Stimulated activated CD4-positive, alpha-beta T cell treated with anti-CD3 and anti-CD28 coated beads, Interleukin-4, amount 100 ng/mL, for 4 hours (primary cell): ENCODE measurements at regions not wholly inside any gene's neighbourhood (a gene's known extent, or its start where the extent isn't known, plus 50 kb on each side); places are given as distances from the start of the nearest gene placed in this dataset.

Experiments
- DNase-seq, 2 experiments: peaks; one replicate each; pipeline ENCODE4 v3.0.0-alpha.2; 2020

DNA sequence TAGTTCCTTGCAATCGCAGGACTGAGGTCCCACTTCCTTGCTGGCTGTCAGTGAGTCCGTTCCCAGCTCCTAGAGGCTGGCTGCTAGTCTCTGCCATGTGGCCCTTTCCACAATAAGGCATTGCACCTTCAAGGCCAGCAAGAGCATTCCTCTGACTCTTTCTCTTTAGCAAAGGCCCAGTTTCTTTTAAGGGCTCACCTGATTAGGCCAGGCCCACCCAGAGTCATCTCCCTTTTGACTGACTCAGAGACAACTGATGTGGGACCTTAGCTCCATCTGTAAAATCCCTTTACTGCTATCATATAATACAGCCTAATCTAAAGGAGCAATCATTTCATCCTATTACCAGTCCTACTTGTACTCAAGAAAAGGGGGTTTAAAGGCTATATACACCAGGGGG, 278.2 kb downstream of the SLC4A3 start:
- no peak for DNase-seq

DNA sequence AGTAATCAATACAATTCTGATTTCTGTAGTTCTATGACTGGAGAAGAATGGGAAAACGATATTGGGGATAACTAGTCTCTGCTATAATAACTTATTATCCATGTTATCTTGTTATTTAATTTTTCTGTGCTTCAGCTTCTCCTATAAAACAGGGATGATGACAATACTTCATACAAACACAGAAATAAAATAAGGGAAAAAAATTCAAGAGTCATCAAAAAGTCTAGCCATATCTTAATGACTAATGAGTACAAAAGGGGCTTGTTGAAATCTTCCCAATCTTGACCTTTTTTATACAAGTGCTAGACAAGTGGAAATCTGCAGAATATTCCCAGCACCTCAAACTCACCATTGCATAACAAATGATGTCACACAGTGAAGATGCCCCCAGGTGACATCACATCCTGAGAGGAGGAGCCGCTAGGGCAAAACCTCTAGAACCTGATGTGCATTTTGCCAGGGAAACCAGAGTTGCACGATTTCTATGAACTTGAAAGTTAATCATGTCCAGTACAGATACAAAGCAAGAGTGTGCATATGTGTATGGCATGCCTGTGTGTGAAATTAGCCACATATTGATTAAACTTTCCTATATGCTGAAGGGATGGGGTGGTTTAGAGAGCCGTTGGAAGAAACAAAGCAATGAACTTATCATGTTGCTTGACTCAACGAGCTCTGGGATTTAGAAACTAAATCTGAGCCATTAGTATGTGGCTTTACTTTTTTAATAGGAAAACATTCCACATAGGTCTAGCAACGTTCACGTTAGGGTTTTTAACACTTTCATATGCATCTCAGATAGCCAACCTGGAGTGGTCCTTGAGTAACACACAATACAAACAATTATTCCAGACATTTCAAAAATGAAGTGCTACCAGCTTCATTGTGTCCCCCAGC, 278.9 kb downstream of the SLC4A3 start:
- no peak for DNase-seq

DNA sequence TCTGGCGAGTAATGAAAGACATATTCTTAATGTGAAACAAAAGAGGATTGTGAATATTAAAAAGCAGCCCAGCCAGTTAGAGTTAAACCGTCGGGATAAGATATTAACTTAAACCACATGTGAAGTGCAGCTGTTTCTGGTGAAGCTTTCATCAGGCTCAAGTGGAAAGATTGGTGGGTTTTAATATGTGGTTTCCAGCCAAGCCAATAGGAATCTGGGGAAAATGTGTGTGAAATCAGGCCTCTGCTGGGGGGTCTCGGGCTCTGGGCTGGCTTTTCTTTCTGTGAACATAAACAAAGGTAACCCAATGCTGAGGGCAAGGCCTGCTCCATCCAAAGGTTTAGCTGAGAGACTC, 279.6 kb downstream of the SLC4A3 start:
- DNase-seq, result no peak

DNA sequence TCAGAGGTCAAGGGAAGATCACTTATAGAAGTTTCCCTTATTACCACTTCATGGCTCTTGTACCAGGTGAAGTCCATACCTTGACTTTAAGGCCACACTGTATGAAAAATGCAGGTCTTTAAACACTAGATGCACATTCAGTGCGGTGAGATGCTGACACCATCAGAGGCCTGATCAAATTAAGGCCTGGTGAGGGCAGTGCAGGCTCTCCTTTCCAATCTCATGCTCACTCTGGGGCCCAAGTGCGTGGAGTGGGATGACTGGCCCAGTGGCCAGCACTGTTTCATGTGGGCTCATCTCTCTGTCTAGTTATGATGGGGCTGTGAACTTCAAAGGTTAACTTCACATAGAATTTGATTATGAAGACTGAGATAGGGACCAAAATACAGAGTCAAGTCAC, 281.1 kb downstream of the SLC4A3 start:
- DNase-seq, result no peak

DNA sequence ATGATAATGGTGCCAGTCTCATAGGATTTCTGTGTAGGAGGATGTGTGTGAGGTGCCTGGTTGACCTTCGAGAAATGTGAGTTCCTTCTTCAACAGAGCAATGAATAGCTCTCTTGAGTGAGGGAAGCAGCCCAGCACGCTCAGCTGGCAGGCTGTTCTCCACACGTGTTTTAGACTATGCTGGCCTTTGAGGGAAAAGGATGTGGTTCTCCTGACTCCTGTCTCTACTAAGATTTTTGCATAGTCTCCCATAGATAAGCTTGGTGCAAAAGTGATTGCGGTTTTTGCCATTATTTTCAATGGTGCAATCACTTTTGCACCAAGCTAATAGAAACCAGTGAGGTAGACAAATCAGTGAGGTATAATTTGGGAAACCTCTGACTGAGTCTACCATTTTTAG, 284.1 kb downstream of the SLC4A3 start:
- no peak for DNase-seq

DNA sequence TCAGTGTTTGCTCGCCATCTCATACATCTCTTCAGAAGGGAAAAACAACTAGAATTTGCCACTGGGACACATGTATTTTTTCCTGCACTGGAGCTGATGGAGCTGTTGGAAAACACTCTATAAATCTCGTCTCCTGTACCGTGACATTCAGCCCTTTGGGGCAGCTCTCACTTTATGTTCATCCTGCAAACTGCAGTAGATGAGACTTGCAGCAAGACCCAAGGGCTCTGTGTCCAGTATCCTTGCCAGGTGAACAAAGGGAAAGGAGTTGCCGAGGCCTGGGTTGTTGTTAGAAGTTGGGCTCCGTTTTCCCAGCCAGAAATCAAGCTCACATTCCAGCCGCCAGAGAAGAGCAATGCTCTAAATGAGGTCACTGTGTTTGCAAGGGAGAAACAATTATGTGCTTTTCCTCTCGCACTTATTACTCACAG, 285.1 kb downstream of the SLC4A3 start:
- no peak for DNase-seq

DNA sequence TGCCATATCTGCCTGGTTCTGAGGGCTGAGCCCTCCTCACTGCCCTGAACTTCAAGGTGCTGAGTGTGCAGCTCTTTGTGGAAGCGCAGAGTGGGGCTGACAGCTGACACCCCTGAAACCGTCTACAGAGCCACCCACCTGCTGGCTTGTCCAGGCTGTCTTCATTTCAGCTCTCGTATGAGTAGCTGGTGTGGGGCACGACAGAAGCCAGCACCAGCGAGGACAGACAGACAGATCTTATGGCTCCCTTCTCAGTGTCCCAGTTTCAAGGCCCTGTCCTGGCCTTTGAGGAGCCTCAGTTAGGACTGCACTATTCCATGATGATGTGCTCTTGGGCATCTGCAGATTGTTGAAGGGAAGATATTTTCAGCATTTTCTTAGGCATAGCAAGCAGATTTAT, 287.1 kb downstream of the SLC4A3 start:
- no peak for DNase-seq

DNA sequence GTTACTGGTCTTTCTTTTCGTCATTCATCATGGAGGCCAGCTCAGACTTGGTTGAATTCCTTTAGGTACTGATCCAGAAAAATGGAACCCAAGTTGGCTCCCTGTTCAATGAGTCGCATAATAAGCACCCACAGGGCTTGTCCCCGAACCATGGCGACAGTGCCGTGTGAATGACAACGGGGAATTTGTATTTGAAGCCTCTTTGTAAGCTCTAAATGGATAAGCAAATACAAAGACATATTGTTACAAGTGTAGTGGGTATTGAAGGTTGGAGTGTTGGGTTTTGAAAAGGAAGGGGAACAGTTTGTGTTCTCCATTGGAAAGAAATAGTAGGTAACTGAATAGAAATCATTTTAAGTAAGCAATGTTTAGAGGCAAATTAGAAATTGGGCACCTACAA, 288.9 kb downstream of the SLC4A3 start:
- DNase-seq, result no peak

DNA sequence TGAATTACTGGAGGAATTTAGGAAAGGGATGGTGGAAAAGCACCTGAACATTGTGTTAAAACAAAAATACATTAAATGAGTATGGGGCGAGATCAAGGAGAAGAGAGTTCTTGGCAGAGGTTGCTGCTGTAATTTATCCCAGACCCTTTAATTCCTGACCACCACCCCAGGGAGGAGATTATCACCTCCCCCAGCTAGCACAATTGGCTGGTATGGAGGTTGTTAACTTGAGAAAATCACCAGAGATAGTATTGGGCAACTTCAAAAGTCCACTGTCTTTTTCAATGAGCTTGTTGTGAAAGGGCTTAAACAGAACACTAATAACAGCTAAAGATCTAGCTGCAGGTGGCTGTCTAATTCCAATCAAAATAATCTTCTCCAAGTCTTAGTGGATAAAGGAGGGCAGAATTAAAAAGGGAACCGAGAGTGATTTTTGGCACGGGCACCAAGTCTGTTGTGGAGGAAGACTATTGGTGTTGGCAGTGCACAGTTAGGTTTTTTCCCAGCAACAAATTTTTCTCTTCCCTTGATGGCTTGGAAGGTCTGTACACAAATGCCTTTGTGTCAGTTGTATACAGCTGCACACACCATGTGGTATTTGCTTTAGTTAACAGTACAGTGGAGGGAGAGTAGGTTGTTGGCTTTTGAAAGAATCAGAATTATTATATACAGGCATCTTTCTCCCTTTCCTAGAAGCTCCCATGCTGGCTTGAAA, 289.5 kb downstream of the SLC4A3 start:
- no peak for DNase-seq

DNA sequence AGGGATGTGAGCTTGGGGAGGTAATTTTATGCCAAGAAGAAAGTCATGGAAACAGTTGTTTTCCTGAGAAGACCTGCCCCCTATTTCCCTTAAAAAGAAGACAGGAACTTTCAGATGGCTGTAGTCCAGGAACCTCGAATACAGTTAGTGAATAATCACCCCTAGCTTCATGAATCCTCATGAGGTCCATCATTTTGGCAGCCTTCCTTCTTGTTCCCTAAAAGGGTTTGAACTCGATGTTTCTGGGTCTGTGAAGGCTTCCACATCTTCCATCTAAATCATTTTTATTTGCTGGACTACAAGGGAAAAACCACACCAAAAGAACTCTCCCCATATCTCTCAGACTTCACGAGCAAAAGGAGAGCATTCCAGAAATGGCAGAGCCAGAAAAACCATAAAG, 290.8 kb downstream of the SLC4A3 start:
- DNase-seq, result no peak

DNA sequence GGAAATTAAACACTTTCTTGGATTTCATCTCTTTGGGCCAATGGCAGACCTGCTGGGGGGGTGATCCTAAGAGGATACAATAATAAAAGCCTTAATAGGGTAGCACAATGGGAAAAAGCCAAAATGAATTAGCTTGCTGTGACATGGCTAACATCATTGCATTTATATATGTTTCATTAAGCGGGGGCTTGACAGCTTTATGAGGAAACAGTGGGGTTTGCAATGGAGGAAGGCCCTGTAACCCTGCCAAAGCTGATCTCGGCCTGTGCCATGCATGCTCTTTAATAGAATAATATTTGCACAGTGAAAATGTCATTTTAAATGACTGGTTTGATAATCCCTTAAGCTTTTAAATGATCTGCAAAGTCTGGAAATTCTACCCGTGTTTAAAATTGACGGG, 291.5 kb downstream of the SLC4A3 start:
- DNase-seq, result no peak

DNA sequence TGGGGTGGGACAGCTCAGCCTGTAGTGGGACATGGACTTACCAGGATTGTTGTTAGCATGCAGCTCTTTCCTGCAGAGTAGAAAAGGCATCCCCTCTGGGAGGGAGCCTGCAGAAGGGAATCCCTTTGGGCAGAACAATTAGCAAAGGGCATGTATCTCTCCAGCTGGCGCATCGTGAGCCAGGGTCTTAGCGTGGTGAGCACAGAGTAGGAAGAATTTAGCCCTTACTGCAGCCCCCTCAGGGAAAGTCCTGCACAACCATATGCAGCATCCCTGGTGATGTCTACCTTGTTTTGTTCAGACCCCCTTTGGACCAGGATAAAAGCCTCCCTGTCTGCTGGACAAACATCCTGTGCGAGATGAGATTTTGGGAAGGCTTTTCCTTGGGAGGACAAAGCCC, 292.1 kb downstream of the SLC4A3 start:
- DNase-seq, result no peak

DNA sequence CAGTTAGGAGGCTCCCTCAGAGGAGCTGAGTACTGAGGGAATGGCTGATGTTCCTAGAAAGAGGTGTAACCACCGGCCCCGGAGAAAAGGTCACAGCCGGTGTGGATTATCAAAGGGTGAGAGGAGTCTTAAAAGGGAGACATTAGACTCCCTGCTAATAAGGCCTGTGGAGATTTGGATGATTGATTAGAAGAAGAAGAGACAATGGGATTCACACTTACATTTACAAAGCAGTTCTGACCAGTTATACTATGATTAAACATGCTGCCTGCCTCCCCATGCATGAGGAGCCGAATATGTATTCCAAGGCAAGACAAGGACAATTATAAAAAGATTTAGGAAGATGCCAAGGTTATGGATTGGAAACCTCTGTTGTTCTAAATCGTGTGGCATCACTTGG, 302.4 kb downstream of the SLC4A3 start:
- no peak for DNase-seq

DNA sequence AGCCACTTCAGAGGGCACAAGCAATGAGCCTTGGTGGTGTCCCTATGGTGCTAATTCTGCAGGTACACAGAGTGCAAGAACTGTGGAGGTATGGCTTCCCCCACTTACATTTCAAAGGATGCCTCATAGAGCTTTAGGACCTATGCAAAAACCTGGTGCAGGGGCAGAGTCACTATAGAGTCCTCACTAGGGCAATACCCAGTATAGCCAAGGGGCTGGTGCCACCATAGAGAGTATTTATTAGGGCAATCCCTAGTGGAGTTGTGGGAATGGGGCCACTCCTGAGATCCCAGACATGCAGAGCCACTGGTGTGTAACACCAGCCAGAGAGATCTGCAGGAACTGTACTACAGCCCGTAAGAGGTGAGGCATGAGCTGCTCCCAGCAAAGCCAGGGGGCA, 312.2 kb downstream of the SLC4A3 start:
- DNase-seq, result no peak

DNA sequence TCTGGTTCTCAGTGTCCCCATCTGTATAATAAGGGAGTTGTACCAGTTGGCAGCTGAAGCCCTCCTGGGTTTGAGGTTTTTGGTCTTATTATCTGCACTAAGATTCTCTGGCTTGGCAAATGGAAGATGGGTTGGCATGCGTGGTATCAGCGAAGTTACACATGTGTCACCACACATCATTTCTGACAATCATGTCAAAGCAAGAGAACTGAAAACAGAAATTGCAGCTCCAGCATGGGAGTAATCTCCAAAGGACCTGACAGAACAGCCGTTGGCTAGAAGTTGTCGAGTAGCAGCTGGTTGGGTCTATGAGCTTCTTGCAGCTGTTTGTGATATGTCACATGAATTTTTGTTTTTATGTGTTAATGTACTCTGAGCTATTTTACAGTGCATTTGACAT, 317.4 kb downstream of the SLC4A3 start:
- DNase-seq, result no peak

DNA sequence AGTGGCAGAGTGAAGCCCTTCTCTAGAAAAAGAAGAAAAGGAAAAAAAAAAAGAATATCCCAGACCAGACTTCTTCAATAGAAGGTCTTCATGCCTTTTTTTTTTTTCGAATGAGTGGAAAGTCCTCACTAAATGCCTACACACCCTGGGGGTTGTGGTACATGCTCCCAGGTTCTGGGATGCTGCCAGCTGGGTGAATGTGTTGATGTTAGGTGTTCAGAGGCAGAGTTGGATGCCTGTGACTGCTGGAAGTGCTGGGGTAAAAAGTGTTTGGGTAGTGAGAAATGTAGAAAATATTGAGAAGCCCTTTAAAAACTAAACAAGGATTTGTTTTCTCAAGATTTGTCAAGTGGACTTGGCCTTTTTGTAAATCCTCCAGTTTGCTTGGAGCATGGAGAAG, 318.6 kb downstream of the SLC4A3 start:
- no peak for DNase-seq

DNA sequence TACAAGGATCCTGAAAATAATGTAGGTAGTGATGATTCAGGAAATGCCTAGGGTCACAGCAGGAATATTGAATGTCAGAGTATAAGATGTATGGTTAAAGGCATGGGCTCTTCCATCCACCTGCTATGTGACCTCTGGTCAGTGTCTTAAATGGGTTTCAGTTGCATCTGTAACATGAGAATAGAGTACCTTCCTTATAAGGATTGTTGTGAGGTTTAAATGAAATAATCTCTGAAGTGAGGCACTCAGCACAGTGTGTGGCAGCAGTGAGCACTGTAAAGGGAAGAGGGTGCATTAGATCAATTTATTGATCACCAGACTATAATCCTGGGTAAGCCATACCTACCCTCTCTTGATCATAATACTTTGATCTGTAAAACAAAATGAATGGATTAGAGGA, 319.1 kb downstream of the SLC4A3 start:
- DNase-seq, result no peak

DNA sequence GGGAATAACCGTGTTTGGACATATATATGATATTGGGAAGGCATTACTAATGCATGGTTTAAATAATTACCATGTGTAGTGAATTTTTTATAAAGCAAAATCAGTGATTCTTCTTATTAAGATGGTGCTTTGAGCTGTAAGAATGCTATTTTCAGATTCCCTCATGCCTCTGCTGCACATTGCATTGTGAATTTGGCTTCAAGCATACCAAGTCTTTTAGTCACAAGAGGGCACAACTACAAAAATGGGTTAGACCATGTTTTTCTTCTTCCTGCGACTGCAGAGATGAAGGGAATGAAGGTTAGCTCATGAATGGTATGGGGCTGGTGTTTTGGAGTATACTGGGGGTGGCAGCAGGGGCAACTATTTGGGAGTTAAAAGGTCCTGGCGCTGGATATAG, 320.1 kb downstream of the SLC4A3 start:
- no peak for DNase-seq

DNA sequence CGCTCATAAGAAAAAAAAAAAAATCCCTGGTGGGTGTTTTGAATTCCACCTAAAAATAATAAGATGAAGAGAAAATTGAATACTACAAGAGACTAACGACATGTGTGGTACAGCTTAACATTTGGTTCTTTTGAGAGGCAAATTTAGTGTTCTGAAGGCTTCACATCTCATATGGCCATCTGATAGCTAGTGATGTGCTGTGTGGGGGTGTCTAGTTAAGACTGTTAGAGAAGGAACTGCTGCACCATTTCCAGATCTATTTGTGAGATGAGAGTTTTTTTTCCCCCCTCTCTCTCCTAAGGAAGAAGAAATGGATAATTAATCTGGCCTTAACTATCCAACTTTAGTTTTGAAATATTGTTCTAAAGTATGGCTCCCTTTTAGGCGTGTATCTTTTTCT, 321.6 kb downstream of the SLC4A3 start:
- DNase-seq, result no peak

DNA sequence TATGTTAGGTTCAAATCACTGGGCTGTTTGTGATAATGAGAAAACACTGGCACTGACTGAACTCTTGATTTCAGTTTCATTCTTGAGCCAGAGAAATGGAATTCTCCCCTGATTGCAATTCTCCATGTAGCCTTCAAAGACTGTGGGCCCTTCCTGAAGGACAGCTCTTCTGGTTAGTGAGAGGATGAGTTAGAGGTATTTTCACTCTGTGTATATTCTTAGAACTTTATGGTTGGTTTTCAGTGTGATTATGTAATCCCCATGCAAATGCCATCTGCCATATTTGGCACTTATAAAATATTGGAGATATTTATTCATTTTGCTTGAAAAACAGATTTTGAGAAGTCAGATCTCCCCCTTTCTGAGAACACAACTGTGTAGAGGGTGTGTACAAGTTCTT, 323.7 kb downstream of the SLC4A3 start:
- DNase-seq, result no peak

DNA sequence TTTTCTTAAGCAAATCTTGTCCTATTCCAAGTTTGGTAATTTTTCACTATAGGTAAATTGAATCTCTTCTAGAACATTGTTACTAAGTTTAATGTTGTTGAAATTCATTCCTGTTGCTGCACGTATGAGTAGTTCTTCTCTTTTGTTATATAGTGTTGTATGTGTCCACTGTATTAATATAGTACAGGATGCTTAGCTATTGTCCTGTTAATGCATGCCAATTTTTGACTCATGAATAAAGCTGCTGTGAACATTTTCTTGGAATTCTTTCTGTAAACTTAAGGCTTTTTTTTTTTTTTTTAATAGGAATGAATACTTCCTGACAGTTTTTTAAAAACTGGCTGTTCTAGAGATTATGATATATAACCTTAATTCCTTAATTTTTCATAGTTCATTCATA, 326.9 kb downstream of the SLC4A3 start:
- no peak for DNase-seq

DNA sequence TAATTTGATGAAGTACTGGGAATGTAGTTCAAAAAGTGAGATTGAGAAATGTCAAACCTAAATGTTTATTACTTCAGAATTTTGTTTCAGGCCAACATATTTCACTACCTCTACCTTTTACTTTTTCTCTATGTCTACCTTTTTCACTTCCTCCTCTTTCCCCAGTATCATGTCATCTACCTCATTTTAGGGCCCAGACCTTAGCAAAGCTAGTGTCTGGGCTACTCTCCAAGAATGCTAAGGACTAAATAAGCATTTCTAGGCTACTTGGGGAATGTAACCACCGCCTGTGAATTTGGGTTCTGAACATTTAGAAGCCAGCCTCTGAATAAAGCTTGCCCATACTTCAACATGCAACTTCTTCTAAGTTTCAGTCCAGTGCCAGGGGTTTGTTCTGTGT, 330.4 kb downstream of the SLC4A3 start:
- DNase-seq, result no peak

DNA sequence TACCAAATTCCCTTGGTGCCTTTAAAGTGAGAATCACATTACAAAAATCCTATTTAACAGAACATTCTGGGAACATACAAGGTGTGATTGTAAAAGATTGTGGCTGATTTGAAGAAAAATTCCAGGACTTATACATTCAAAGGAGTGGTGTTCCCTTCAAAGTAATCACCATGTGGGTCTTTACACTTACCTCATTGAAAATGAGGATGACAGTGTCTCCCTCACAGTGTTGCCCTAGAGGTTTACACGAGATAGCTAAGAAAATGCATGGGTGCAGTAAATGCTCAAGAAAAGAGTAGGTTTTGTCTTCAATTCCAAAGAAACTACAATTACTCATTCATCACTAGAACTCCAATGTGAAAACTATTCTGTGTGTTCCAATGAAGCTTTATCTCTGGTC, 331.5 kb downstream of the SLC4A3 start:
- DNase-seq, result no peak

DNA sequence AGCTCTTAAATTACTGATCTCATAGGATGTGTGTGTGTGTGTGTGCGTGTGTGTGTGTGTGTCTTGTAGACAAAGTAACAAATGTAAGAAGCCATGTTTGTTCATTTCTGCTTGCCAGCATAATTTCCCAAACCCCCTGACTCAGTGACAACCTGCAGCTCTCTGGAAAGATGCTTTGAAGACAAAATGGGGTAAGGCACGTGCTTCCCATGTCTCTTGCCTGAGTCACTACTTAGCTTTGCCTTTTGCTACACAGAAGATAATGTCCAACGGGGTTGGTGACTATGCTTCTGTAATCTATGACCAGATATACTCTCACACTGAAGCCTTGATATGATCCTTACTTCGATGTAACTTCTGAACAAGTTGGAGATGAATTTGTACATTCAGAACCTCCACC, 332.0 kb downstream of the SLC4A3 start:
- no peak for DNase-seq
